Keratinocyte (primary cell): ENCODE measurements at regions not wholly inside any gene's neighbourhood (a gene's known extent, or its start where the extent isn't known, plus 50 kb on each side); places are given as distances from the start of the nearest gene placed in this dataset.

Experiments used
- DNase-seq: peaks from one replicate; pipeline ENCODE4 v3.0.0-alpha.2; 2011; ENCODE audit warnings: low read depth, missing footprints, low spot score
- FAIRE-seq: peaks from 2 replicates; lab custom pipeline; 2011; peaks lifted over from hg19 to GRCh38; lab: Jason Lieb, UNC
- H2AFZ ChIP-seq: 2 replicates; pipeline ENCODE4 v1.6.0; 2012; ENCODE audit warnings: low read length, control low read depth, inconsistent platforms; ENCODE audit not compliant: control insufficient read depth
- H3K27ac ChIP-seq: 2 replicates; pipeline ENCODE4 v1.5.1; 2011; ENCODE audit warnings: low read length; ENCODE audit not compliant: control insufficient read depth, insufficient read depth
- H3K27me3 ChIP-seq: 3 replicates; pipeline ENCODE4 v1.6.0; 2011; ENCODE audit warnings: low read length; ENCODE audit not compliant: control insufficient read depth, insufficient read depth; ENCODE audit errors: extremely low read depth
- H3K36me3 ChIP-seq, 2 experiments: 2 replicates in 1 of 2; 3 replicates in 1 of 2; pipeline ENCODE4 v1.5.1; 2011; ENCODE audit warnings: low read length in 2 of 2, mild to moderate bottlenecking in 1 of 2; ENCODE audit not compliant: control insufficient read depth in 2 of 2, insufficient read depth in 2 of 2; ENCODE audit errors: extremely low read depth in 1 of 2
- H3K4me1 ChIP-seq: 3 replicates; pipeline ENCODE4 v1.5.1; 2011; ENCODE audit warnings: low read length; ENCODE audit not compliant: control insufficient read depth, insufficient read depth; ENCODE audit errors: extremely low read depth
- H3K4me2 ChIP-seq: 3 replicates; pipeline ENCODE4 v1.6.0; 2011; ENCODE audit warnings: low read depth, low read length; ENCODE audit not compliant: control insufficient read depth, insufficient read depth; ENCODE audit errors: extremely low read depth
- H3K4me3 ChIP-seq, 3 experiments: fragments of 200-600 bp in 1 of 3; sonication (generic) in 1 of 3; 2 replicates in 2 of 3; 3 replicates in 1 of 3; pipeline ENCODE4 v1.5.1; 2011 to 2016; ENCODE audit warnings: low read length in 3 of 3, mild to moderate bottlenecking in 3 of 3, control low read depth in 2 of 3, inconsistent platforms in 1 of 3, low read depth in 1 of 3, mixed read lengths in 1 of 3, mixed run types in 1 of 3, moderate library complexity in 1 of 3; ENCODE audit not compliant: control insufficient read depth in 2 of 3, insufficient read depth in 2 of 3; ENCODE audit errors: extremely low read depth in 1 of 3
- H3K79me2 ChIP-seq: 2 replicates; pipeline ENCODE4 v1.6.0; 2012; ENCODE audit warnings: low read length; ENCODE audit not compliant: control insufficient read depth, insufficient read depth
- H3K9ac ChIP-seq: 3 replicates; pipeline ENCODE4 v1.6.0; 2011; ENCODE audit warnings: low read length; ENCODE audit not compliant: control insufficient read depth, insufficient read depth; ENCODE audit errors: extremely low read depth
- H3K9me1 ChIP-seq: 3 replicates; pipeline ENCODE4 v1.6.0; 2011; ENCODE audit warnings: low read length; ENCODE audit not compliant: control insufficient read depth, insufficient read depth; ENCODE audit errors: extremely low read depth
- H3K9me3 ChIP-seq: 2 replicates; pipeline ENCODE4 v1.5.1; 2012; ENCODE audit warnings: low read depth, low read length; ENCODE audit not compliant: control insufficient read depth
- H4K20me1 ChIP-seq: 3 replicates; pipeline ENCODE4 v1.6.0; 2011; ENCODE audit warnings: low read length; ENCODE audit not compliant: control insufficient read depth, insufficient read depth; ENCODE audit errors: extremely low read depth
- CTCF ChIP-seq, 3 experiments: IDR thresholded peaks in 1 of 3; conservative IDR thresholded peaks in 1 of 3; optimal IDR thresholded peaks in 1 of 3; 2 replicates in 2 of 3; 3 replicates in 1 of 3; pipeline versions ENCODE3 to v1.5.1; 2011; ENCODE audit warnings: low read length in 3 of 3, mild to moderate bottlenecking in 3 of 3, moderate library complexity in 2 of 3, control low read depth in 1 of 3, inconsistent platforms in 1 of 3; ENCODE audit not compliant: insufficient read depth in 2 of 3; ENCODE audit errors: extremely low read depth in 1 of 3
- EZH2 ChIP-seq: IDR thresholded peaks from one replicate; pipeline ENCODE4 v1.6.1; 2012; ENCODE audit warnings: inconsistent platforms, mild to moderate bottlenecking, low read length, moderate library complexity
- dilution Hi-C: fragments of 300-500 bp; cut with MboI; formaldehyde crosslinking; loops from one replicate; pipeline ENCODE4 v1.7.0; 2020; ENCODE audit warnings: low sequenced_read_pairs; ENCODE audit not compliant: extremely low pct_ligation_motif_present

GRCh38 chr4:162681212-162681611 lies 485.5 kb downstream of the NAF1 start:
- Histone ChIP-seq H2AFZ (no peak overlapping the region), H3K36me3 (no peaks in the 10 kb centered on the region), H3K9ac (no peak overlapping the region), H3K4me1 (no peaks in the 10 kb centered on the region), H3K79me2 (no peaks in the 10 kb centered on the region), H3K9me3 (no peaks in the 10 kb centered on the region), H3K4me2 (no peak overlapping the region), H3K27ac (no peak overlapping the region), H3K4me3 (no peak overlapping the region), H3K9me1 (no peaks in the 10 kb centered on the region), H3K27me3 (no peaks in the 10 kb centered on the region), H4K20me1 (no peaks in the 10 kb centered on the region)
- dilution Hi-C loops = no loop called here
- FAIRE-seq (no peak), DNase-seq (no peak)
- TF ChIP-seq EZH2 = no peak
- TF ChIP-seq CTCF (optimal IDR thresholded peaks at IDR 0.05 in 1 of 3, IDR thresholded peaks at IDR 0.05 in 1 of 3, conservative IDR thresholded peaks at IDR 0.05 in 1 of 3; ENCODE audit: extremely low read depth in 1 of 3, insufficient read depth in 2 of 3, low read length in 3 of 3) = no peak

GRCh38 chr4:162675661-162676060 lies 491.0 kb downstream of the NAF1 start:
- H3K27me3 ChIP-seq = no peaks in the 10 kb centered on the region
- H3K9ac ChIP-seq = no peak overlapping the region
- TF ChIP-seq CTCF (optimal IDR thresholded peaks at IDR 0.05 in 1 of 3, IDR thresholded peaks at IDR 0.05 in 1 of 3, conservative IDR thresholded peaks at IDR 0.05 in 1 of 3; ENCODE audit: extremely low read depth in 1 of 3, insufficient read depth in 2 of 3, low read length in 3 of 3) (no peak), EZH2 (no peak)
- no peaks in the 10 kb centered on the region for H3K4me1 ChIP-seq
- dilution Hi-C loops = no loop called here
- no peaks in the 10 kb centered on the region for H4K20me1 ChIP-seq
- no peak overlapping the region for H3K4me2 ChIP-seq
- FAIRE-seq (no peak), DNase-seq (no peak)
- H3K36me3 ChIP-seq = no peaks in the 10 kb centered on the region
- H3K27ac ChIP-seq = no peak overlapping the region
- H3K9me3 ChIP-seq = no peaks in the 10 kb centered on the region
- no peak overlapping the region for H3K4me3 ChIP-seq
- no peaks in the 10 kb centered on the region for H3K9me1 ChIP-seq
- H3K79me2 ChIP-seq = no peaks in the 10 kb centered on the region
- H2AFZ ChIP-seq = no peak overlapping the region
